C4-2B (cell line): ENCODE measurements at regions not wholly inside any gene's neighbourhood (a gene's known extent, or its start where the extent isn't known, plus 50 kb on each side); places are given as distances from the start of the nearest gene placed in this dataset.

ENCODE experiments used
- H3K27ac ChIP-seq: fragments of 450-650 bp; 2 replicates; pipeline ENCODE4 v1.5.1; 2017
- ZFX ChIP-seq: fragments of 450-650 bp; IDR thresholded peaks from 2 replicates; pipeline ENCODE4 v1.6.1; 2017
- TF ChIP-seq, protein P1 (sequence below): fragments of 450-650 bp; conservative IDR thresholded peaks from 2 replicates; pipeline ENCODE4 v1.5.1; 2017; ENCODE audit warnings: mild to moderate bottlenecking

DNA sequence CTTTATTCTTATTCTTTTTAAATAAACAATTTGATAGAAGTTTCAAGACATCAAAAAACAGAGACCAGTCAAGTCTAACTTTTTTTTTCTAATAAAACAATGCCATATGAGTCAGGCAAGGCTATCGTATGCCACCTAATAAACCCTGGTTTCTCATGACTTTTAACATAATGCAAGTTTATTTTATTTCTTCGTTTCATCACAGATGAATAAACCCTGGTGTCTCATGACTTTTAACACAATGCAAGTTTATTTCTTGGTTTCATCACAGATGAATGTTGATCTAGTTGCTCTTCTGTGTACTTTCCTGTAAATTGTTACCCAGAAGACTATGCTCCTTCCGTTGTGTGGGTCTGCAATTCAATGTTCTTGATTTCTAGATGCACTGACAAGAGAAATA, 905.4 kb downstream of the ROBO2 start:
- H3K27ac ChIP-seq: no peak overlapping the region
- TF ChIP-seq, protein P1, sequence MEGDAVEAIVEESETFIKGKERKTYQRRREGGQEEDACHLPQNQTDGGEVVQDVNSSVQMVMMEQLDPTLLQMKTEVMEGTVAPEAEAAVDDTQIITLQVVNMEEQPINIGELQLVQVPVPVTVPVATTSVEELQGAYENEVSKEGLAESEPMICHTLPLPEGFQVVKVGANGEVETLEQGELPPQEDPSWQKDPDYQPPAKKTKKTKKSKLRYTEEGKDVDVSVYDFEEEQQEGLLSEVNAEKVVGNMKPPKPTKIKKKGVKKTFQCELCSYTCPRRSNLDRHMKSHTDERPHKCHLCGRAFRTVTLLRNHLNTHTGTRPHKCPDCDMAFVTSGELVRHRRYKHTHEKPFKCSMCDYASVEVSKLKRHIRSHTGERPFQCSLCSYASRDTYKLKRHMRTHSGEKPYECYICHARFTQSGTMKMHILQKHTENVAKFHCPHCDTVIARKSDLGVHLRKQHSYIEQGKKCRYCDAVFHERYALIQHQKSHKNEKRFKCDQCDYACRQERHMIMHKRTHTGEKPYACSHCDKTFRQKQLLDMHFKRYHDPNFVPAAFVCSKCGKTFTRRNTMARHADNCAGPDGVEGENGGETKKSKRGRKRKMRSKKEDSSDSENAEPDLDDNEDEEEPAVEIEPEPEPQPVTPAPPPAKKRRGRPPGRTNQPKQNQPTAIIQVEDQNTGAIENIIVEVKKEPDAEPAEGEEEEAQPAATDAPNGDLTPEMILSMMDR: no peak
- TF ChIP-seq ZFX: no peak

DNA sequence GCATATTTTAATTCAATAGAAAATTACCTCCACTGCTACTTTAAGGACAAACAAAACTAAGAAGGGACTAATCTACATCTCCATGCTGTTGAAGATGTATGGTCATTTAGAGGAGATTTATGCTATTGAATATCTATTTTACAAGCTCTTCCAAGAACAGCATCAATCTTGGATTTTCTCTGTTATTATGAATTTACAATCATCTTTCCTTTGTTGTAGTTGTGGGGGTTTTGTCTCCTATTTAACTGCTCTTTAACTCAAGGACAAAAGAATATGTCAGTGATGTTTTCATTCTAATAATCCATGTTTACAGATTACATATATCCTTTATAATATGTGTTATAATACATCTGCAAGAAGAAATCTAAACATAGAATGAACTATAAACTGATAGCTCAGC, 907.8 kb downstream of the ROBO2 start:
- H3K27ac ChIP-seq: no peak overlapping the region
- no peak for TF ChIP-seq ZFX
- TF ChIP-seq, protein P1: no peak

DNA sequence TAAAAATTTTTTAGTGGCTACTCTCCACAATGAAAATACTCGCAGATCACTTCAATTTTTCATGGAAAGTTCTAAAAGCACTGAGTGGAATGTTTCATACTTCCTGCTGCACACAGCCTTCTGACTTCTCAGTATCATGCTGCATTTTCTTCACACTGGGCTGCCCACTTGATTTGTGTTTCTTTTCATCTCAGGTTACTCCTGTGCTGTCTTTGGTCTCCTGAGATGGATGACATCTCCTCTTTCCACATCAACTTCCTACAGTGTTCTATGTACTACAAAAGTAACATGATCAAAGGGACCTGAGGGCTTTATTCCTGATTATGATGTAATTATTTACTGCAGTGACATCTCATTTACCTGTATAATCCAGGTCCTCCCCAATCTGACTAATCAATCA, 927.7 kb downstream of the ROBO2 start:
- no peak overlapping the region for H3K27ac ChIP-seq
- TF ChIP-seq ZFX: no peak
- TF ChIP-seq, protein P1: no peak

DNA sequence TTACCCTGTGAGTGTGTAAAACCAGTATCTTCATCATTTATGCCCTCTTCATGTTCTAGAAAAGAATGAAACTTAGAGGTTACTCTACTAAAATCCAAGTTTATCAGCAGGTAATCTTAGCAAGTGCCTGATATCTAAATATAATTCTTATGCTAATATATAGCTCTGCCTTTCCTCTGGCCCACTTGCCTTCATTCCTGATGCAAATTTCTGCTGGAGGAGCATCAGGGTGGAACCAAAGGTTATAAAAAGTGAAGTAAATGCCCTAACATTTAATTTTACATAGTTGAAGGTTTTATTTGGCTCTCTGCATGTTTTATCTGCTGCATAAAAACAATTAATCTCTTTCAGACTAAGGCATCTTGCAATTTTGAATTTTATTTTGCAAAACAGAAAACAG, 936.2 kb downstream of the ROBO2 start:
- H3K27ac ChIP-seq: no peak overlapping the region
- TF ChIP-seq, protein P1: no peak
- no peak for TF ChIP-seq ZFX

DNA sequence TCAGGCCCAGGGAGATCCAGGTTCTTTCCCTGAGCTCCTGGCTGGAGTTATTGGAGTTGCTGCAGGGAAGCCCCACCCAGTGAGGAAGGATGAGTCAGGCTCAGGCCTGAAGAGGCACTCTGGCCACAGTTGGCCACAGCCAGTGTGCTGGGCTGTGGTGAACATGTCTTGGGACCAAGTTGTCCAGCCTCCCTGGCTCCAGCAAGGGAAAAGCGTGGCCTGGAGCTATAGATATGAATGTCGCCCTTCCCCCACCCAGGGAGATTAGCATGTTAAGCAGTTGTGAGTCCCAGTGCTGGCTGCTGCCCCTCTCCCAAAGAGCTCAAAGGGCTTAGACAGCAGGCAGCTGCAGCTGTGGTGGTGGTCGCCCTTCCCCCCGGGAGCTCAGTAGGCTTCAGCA, 963.2 kb downstream of the ROBO2 start:
- TF ChIP-seq ZFX: no peak
- TF ChIP-seq, protein P1: no peak
- H3K27ac ChIP-seq: no peak overlapping the region

DNA sequence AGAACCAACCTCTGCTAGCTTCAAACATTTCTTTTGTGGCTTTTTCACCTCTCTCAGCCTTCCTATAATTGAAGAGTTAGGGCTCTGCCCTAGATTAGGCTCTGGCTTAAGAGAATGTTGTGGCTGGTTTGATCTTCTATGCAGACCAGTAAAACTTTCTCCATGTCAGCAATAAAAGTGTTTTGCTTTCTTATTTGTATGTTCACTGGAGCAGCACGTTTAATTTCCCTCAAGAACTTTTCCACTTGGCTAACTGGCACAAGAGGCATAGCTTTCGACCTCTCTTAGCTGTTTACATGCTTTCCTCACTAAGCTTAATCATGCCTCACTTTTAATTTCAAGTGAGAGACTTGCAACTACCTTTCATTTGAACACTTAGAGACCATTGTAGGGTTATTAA, 964.7 kb downstream of the ROBO2 start:
- H3K27ac ChIP-seq: no peak overlapping the region
- no peak for TF ChIP-seq ZFX
- TF ChIP-seq, protein P1: no peak

DNA sequence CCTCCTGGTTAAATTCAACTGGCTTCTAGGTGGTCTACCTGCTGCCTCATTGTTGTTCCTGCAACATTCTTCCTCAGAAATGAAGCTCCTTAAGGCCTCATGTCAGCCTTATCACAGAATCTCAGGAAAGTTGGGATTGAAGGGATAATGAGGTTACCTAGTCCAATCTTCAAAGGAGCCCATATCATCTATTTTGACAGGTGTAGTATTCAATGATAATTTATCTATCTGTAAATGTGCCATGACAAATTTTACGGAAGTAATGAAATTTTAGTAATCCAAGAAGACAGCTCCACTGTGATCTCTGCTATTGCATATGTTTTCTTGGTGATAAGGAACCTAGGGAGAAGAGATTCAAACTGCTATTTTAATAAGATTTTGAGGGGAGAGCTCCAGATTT, 973.8 kb downstream of the ROBO2 start:
- H3K27ac ChIP-seq: no peak overlapping the region
- TF ChIP-seq, protein P1: no peak
- no peak for TF ChIP-seq ZFX
